ENCODE measurements at regions not wholly inside any gene's neighbourhood (a gene's known extent, or its start where the extent isn't known, plus 50 kb on each side); places are given as distances from the start of the nearest gene placed in this dataset.

- TF ChIP-seq ZNF274 (IDR thresholded peaks at IDR 0.05; ENCODE audit: low read depth, low read length) (no peak), YY1 (IDR thresholded peaks at IDR 0.05; ENCODE audit: insufficient read depth, insufficient read length) (no peak), SUZ12 (IDR thresholded peaks at IDR 0.05; ENCODE audit: extremely low read depth, insufficient read depth, insufficient read length) (no peak)
Measured at GRCh38 chr7:81031996-81032395, 113.1 kb upstream of the SEMA3C start.
